Panc1 (cell line): ENCODE measurements at regions not wholly inside any gene's neighbourhood (a gene's known extent, or its start where the extent isn't known, plus 50 kb on each side); places are given as distances from the start of the nearest gene placed in this dataset.

ENCODE experiments used
- POLR2AphosphoS5 ChIP-seq: IDR thresholded peaks from 2 replicates; pipeline ENCODE4 v1.6.1; 2012; ENCODE audit warnings: mild to moderate bottlenecking, low read depth, low read length, moderate library complexity
- SIN3A ChIP-seq: IDR thresholded peaks from 2 replicates; pipeline ENCODE4 v1.6.1; 2012; ENCODE audit warnings: low read depth, mild to moderate bottlenecking, low read length, moderate library complexity, borderline replicate concordance; ENCODE audit not compliant: insufficient read depth
- TCF7L2 ChIP-seq: IDR thresholded peaks from 2 replicates; pipeline ENCODE4 v1.6.1; 2011; ENCODE audit warnings: mild to moderate bottlenecking, low read depth, low read length, inconsistent platforms
- TF ChIP-seq, protein P1 (sequence below): fragments of 450-650 bp; IDR thresholded peaks from 2 replicates; pipeline ENCODE4 v1.5.1; 2017; ENCODE audit warnings: mild to moderate bottlenecking
- TF ChIP-seq, protein P2 (sequence below), 2 experiments: IDR thresholded peaks; 2 replicates each; pipeline ENCODE4 v1.6.1; 2011 to 2012; ENCODE audit warnings: low read depth in 2 of 2, control low read depth in 1 of 2, low read length in 1 of 2, mild to moderate bottlenecking in 1 of 2, moderate library complexity in 1 of 2; ENCODE audit not compliant: insufficient read depth in 1 of 2

DNA sequence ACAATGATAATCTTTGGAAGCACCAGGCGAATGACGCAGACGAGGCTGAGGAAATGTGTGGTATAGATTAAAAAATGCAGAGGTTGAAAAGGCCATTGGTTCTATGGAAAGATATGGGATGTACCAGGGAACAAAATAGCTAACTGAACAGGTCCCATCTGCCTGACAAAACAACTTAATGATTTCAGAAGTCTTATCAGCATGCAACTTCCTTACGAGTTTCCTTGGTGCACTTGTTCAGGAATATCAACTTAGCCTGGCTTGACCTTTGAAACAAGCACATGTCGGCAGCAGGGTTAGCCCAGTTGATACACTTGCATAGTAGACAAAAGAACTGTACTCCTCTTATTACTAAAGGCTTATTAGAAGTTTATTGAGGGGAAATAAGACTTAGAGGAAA is 90.9 kb upstream of the CDH11 start:
- TF ChIP-seq POLR2AphosphoS5 (no peak), TCF7L2 (no peak), SIN3A (no peak)
- TF ChIP-seq, protein P1, sequence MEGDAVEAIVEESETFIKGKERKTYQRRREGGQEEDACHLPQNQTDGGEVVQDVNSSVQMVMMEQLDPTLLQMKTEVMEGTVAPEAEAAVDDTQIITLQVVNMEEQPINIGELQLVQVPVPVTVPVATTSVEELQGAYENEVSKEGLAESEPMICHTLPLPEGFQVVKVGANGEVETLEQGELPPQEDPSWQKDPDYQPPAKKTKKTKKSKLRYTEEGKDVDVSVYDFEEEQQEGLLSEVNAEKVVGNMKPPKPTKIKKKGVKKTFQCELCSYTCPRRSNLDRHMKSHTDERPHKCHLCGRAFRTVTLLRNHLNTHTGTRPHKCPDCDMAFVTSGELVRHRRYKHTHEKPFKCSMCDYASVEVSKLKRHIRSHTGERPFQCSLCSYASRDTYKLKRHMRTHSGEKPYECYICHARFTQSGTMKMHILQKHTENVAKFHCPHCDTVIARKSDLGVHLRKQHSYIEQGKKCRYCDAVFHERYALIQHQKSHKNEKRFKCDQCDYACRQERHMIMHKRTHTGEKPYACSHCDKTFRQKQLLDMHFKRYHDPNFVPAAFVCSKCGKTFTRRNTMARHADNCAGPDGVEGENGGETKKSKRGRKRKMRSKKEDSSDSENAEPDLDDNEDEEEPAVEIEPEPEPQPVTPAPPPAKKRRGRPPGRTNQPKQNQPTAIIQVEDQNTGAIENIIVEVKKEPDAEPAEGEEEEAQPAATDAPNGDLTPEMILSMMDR: no peak
- TF ChIP-seq, protein P2, sequence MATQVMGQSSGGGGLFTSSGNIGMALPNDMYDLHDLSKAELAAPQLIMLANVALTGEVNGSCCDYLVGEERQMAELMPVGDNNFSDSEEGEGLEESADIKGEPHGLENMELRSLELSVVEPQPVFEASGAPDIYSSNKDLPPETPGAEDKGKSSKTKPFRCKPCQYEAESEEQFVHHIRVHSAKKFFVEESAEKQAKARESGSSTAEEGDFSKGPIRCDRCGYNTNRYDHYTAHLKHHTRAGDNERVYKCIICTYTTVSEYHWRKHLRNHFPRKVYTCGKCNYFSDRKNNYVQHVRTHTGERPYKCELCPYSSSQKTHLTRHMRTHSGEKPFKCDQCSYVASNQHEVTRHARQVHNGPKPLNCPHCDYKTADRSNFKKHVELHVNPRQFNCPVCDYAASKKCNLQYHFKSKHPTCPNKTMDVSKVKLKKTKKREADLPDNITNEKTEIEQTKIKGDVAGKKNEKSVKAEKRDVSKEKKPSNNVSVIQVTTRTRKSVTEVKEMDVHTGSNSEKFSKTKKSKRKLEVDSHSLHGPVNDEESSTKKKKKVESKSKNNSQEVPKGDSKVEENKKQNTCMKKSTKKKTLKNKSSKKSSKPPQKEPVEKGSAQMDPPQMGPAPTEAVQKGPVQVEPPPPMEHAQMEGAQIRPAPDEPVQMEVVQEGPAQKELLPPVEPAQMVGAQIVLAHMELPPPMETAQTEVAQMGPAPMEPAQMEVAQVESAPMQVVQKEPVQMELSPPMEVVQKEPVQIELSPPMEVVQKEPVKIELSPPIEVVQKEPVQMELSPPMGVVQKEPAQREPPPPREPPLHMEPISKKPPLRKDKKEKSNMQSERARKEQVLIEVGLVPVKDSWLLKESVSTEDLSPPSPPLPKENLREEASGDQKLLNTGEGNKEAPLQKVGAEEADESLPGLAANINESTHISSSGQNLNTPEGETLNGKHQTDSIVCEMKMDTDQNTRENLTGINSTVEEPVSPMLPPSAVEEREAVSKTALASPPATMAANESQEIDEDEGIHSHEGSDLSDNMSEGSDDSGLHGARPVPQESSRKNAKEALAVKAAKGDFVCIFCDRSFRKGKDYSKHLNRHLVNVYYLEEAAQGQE (IDR thresholded peaks at IDR 0.05; ENCODE audit: insufficient read depth in 1 of 2, low read depth in 2 of 2, low read length in 1 of 2): no peak
